ENCODE measurements at regions not wholly inside any gene's neighbourhood (a gene's known extent, or its start where the extent isn't known, plus 50 kb on each side); places are given as distances from the start of the nearest gene placed in this dataset.

DNA sequence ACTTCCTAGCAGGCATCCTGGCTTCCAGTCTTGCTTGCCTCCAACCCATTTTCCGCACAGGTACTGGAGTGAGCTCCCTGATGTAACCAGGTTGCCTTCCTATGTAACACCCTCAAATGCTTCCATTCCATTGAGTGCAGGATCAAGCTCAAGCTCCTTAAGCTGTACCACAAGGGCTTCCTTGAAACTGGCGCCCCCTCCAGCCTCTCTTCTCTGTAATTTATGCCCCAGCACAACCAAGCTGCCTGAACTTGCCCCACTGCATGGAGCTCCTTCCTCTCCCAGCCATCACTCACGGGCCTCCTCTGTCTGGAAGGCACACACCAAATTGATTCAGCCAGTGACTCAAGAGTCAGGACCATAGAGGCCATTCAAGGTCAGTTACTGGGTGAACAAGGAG lies 234.8 kb upstream of the RPL38 start:
- TF ChIP-seq GTF2F1 (IDR thresholded peaks at IDR 0.05; ENCODE audit: borderline replicate concordance, low read depth, low read length), result no peak
- no peak for TF ChIP-seq EGR1 (IDR thresholded peaks at IDR 0.05; ENCODE audit: borderline replicate concordance, low read depth, low read length)
- TF ChIP-seq HDAC2 (IDR thresholded peaks at IDR 0.05; ENCODE audit: borderline replicate concordance in 1 of 2, low read depth in 2 of 2, low read length in 2 of 2), result no peak
- TF ChIP-seq CTBP2 (IDR thresholded peaks at IDR 0.05; ENCODE audit: borderline replicate concordance, insufficient read depth, insufficient read length, low read length), result no peak
- TF ChIP-seq, protein P1, sequence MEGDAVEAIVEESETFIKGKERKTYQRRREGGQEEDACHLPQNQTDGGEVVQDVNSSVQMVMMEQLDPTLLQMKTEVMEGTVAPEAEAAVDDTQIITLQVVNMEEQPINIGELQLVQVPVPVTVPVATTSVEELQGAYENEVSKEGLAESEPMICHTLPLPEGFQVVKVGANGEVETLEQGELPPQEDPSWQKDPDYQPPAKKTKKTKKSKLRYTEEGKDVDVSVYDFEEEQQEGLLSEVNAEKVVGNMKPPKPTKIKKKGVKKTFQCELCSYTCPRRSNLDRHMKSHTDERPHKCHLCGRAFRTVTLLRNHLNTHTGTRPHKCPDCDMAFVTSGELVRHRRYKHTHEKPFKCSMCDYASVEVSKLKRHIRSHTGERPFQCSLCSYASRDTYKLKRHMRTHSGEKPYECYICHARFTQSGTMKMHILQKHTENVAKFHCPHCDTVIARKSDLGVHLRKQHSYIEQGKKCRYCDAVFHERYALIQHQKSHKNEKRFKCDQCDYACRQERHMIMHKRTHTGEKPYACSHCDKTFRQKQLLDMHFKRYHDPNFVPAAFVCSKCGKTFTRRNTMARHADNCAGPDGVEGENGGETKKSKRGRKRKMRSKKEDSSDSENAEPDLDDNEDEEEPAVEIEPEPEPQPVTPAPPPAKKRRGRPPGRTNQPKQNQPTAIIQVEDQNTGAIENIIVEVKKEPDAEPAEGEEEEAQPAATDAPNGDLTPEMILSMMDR (IDR thresholded peaks at IDR 0.05; ENCODE audit: control extremely low read depth in 1 of 3, insufficient read depth in 1 of 3, low read depth in 1 of 3, low read length in 3 of 3), result peak in 2 of 3 experiments; percentile 12 to 33; a peak in 2 of 4 replicates
- no peak for TF ChIP-seq SIRT6 (IDR thresholded peaks at IDR 0.05; ENCODE audit: low read length)
- TF ChIP-seq RAD21 (IDR thresholded peaks at IDR 0.05 in 1 of 2, conservative IDR thresholded peaks at IDR 0.05 in 1 of 2; ENCODE audit: low read depth in 2 of 2, low read length in 2 of 2), result peak; percentile 28 to 36
